Right lobe of liver (tissue), 4 donors: ENCODE measurements at regions not wholly inside any gene's neighbourhood (a gene's known extent, or its start where the extent isn't known, plus 50 kb on each side); places are given as distances from the start of the nearest gene placed in this dataset.

Experiments
- POLR2A ChIP-seq: fragments of 450-650 bp; IDR thresholded peaks from one replicate; pipeline ENCODE4 v1.6.1; 2017; ENCODE audit warnings: antibody characterized with exemption, mild to moderate bottlenecking
- TF ChIP-seq, protein P1 (sequence below), 4 donors: fragments of 200-600 bp in 3 of 4; fragments of 450-650 bp in 1 of 4; IDR thresholded peaks; one replicate each; pipeline versions ENCODE4 v1.5.1 to v1.8.0; 2016 to 2022; ENCODE audit warnings: antibody characterized with exemption in 4 of 4, mild to moderate bottlenecking in 2 of 4
- donor health status: DM: no; HTN: no; CAD: no.
- donor health status: DM: no; HTN: no; CAD: no.
- donor health status: DM: no; HTN: yes; CAD: no.

DNA sequence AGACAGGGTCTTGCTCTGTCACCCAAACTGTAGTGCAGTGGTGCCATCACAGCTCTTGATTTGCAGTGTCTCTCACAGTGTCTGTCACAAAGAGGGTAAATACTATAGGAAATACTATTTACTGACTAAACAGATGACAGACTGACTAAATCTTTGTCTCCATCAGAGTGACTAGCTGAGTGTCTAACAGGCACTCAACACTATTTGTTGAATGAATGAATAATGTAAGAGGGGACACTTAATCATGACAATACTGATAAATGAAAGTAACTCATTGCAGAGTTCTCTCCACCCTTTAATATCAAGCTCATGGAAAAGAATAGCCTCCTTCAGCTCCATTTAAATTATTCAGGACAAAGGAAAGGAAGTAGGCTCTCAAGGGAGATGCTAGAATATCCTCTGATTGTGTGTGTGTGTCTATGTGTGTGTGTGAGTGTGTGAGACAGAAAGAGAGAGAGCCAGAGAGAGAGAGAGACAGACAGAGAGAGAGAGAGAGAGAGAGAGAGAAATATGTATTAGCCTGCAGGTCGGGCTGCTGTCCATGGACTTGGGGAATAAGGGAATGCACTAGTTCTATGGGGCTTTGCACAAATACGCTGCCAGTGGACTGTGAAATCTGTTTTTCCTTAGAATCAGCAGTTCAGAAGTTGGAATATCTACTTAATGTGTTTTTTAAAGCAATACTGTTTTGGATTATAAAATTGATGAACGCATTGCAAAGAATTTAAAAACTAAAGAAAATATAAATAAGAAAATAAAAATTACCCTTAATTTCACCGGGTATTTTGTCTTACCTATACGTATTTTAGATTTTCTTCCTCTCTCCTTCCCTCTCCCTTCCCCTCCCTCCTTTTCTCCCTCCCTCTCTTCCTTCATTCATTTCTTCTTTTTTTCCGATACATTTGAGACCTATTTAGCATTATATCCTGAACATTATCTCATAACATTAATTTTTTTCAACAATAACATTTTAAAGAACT lies 132.9 kb upstream of the LRIG1 start:
- no peak for TF ChIP-seq POLR2A
- TF ChIP-seq, protein P1, sequence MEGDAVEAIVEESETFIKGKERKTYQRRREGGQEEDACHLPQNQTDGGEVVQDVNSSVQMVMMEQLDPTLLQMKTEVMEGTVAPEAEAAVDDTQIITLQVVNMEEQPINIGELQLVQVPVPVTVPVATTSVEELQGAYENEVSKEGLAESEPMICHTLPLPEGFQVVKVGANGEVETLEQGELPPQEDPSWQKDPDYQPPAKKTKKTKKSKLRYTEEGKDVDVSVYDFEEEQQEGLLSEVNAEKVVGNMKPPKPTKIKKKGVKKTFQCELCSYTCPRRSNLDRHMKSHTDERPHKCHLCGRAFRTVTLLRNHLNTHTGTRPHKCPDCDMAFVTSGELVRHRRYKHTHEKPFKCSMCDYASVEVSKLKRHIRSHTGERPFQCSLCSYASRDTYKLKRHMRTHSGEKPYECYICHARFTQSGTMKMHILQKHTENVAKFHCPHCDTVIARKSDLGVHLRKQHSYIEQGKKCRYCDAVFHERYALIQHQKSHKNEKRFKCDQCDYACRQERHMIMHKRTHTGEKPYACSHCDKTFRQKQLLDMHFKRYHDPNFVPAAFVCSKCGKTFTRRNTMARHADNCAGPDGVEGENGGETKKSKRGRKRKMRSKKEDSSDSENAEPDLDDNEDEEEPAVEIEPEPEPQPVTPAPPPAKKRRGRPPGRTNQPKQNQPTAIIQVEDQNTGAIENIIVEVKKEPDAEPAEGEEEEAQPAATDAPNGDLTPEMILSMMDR (IDR thresholded peaks at IDR 0.05) = no peak
